ENCODE measurements at regions not wholly inside any gene's neighbourhood (a gene's known extent, or its start where the extent isn't known, plus 50 kb on each side); places are given as distances from the start of the nearest gene placed in this dataset.

DNA sequence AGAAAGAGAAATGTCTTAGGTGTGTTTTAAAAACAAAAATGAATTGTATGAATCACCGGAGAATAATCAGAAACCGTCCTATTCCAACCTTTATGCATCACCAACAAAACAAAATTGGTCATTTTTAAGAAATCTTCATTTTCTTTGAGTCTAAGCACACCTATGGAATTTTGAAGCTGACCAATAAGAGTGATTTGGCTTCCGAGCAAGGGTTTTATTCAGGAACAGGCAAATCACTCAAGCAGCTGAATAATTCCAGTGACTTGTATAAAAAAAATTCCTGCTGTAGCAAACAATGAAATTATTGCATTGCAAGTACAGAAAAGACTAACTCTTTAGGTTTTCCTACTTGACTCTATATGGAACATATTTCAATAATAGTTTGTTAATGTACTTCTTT, 83.8 kb upstream of the FNDC3B start:
- no peak for DNase-seq

DNA sequence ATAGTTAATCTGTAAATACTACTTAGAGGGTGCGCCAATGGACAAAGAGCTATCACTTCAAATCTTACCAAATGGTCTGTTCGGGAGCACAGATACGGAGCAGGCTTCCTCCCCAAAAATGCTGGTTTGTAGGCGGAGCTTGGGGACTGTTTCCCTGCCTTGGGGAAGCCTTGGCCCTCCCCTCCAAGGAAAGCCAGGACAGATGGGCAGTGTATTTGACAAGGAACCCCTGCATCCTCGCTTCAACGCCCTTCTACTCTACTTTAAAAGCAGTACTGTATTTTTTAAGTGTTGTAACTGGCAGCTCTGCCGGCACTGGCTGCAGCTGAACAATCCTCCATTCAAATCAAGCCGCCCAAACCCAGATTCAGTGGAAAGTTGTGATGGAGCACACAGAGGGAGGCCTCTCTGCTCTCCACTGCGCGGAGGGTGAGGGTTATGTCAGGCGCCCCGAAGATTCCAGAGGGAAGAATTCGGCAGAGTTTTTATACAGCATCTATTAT, 83.1 kb upstream of the FNDC3B start:
- peak in 23 of 56 donors; percentile 1 to 51 (median 8) for DNase-seq

DNA sequence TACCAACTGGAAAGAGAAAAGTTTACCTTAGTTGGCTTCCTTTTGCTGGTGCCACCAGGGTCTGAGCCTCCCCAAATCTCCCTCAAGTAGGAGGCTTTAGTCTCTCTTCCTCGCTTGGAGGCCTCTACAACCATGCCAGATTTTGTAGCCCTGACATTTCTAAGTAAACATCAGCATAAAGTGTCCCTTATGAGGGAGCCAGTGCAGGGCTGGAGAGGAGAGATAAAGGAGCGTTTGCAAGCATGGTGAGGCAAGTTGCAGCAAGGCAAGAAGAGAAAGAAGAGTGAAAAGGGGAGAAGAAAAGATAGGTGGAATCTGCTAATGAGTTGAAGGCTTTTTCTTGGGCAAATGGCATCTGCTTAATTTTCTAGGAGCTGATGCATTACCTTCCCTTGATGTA, 82.7 kb upstream of the FNDC3B start:
- DNase-seq = no peak

DNA sequence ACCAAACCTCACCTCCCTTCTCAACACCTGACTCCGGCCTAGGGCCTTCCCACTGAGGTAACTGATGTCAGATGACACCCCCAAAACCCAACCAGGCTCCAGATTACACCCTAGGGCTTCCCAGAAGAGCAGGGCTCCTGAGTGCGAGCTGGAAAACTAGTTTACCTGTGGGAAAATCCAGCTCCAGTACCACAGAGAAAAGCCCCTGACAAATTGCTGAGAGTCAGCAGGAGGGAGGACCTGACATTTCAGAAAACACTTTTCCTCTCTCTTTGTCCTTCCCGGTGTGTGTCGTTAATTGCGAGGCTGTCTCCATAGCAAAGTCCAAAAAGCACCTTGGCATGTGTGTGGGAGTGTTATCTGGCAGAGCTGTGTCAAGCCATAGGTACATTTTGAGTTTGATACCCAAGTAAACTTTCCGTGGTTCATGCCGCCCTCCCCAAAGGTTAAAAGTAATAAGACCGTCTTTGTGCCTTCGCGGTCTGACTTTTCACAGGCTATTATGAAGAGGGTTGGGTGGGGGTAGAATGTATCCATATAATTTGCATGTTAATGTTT, 79.8 kb upstream of the FNDC3B start:
- DNase-seq = no peak

DNA sequence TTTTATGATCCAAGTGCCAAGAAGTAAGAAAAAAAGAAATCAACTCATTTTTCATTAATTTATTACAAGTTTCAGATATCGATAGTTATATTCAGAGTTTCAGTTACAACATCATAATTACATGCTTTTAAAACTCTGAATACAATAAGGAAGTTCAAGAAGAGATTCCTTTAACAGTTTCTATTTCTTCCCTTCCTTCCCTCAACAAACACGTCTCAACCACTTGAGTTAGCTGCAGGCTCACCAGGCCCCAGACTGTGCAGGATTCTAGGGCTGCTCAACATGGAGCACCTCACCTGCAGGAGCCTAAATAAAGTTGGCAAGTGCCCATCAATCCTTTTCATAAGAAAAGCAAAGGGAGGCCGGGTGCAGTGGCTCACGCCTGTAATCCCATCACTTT, 79.2 kb upstream of the FNDC3B start:
- no peak for DNase-seq

DNA sequence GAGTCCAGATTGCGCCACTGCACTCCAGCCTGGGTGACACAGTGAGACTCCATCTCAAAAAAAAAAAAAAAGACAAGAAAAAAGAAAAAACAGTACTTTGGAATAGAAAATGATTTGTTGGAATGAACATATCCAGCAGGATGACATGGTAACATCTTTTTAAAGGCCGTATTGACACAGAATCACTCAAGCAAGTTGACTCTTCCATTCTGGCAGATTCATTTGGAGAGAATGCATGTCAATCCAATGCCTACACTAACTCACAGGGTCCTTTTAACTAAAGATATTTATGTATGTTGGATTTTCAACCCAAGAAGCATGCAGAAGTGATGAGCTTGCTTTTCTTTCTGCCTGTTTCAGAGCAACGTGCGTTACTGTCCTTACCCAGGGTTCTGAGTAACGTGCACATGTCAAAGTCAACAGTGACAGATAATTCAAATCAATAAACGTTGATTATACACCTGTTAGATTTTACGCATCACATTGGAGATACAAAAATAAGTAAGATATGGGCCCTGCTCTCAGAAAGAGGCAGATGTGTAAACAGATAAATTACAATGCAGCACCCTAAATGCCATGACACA, 77.1 kb upstream of the FNDC3B start:
- DNase-seq = no peak

DNA sequence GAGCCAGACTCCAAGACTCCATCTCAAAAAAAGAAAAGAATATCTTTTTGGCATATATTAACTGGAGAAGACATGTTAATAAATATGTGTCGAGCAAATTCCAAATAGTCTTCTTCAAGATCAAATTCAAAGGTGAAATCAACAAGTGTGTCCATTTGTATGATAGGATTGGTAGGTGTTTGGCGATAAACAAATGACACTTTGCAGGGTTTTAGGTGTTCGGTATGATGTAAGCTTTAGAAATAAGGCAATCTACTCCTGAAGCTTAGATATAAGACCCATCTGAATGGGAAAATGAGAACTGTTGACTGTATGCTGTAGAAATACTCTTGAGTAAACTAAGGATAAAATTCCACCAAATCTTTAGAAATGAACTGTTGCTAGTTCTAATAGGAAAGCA, 75.8 kb upstream of the FNDC3B start:
- no peak for DNase-seq

DNA sequence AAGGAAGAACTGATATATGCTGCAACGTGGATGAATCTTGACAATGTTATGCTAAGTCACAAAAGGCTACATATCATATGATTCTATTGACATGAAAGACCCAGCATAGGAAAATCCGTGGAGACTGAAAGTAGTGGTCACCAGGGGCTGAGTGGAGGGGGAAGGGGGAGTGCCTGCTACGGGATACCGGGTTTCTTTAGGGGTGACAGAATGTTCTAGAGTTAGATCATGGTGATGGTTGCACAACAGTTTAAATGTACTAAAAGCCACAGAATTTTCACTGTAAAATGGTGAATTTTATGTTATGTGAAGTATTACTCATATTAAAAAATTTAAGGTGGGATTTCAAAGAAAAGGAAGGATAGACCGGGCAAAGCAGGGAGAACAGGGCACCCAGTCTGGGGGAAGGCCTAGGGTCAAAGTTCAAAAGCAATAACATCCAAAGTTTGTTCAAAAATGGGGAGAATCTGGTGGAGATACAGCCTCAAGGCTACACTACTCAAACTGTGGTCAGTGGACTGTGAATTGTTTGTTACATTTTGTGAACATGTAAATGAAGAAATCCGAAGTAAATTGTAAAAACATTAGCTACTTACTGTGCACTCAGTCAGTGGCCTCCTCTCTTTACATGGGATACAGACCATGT, 74.2 kb upstream of the FNDC3B start:
- no peak for DNase-seq

DNA sequence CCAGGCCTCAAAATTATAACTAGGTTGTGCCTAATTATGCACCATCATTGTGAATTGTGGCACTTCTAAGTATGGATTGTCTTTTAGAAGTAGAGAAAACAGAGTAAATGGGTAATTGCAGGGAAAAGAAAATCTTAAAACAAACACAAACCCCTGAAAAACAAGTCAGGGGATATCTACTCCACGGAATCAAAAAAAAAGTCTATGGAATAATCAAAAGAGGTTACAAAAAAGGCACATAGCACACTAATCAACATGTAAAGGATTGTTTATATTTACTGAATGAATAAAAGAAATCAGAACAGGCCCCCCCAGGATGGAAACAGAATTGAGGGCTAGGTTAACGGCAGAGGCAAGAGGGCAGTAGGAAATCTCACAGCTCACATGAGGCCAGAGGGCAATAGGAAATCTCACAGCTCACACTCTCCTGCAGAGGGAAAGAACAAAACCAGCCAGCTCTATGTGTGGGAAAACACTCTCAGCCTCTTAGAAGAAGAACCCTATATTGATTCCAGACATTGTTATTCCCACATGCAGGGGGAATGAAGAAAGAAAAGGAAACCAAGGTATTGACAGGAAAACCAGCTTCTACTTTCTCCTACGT, 72.7 kb upstream of the FNDC3B start:
- no peak for DNase-seq

DNA sequence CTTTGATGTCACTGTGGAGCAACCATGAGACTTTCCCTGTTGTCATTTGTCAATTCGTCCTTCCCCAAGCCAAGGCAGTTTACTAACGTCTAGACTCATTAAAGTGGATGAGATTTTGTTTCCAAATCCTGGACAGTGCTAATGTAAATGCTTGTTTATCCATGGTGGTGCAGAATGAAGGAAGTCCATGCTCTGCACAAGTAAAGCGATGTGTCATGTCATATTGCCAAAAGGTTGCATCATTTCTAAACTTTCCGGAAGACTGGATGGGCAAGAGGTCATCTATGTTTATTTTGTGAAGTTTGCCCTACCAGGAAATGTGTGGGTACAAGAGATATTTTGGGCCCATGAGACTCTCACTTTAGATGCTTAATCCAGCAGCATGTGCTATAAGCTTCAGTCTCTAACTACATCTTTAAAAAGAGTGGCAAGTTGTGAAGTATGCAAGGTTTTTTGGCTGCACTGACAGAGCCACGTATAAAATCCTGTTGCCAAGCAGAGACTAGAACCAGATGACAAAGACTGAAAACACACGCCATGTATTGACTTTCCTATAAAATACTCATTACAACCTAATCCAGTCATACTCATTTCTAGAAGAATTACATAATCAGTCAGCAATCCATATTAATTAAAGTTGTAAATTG, 72.1 kb upstream of the FNDC3B start:
- DNase-seq = no peak

DNA sequence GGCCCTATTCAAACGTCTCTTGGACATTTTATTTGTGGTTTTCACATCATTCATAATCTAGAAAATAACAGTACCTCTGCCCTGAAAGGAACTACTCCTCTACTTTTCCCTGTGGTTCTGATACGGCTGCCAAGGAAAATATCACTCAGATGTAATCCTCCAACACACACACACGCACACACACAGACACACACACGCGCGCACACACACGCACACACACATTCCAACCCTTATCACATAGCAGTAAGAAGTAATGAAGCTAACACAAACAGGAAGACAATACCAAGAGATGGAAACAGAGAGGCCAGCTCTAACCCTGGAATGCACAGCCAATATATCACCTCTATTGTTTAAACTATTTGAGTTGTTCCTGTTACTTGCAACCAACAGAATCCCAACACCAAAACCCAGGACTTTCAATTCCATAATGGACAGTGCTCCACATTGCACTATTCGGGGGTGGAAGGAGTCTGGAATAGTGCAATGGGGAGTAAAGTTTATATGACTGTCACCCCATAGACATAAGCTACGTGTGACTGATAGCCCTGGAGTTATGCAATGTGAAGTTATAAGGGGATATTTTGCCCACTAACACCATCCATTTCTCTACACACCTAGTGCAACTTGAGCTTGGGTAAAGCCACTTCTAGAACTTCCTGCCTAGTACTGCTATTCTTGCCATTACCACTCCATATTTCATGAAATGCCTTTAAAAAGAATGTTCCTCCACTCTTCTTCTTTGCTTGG, 71.3 kb upstream of the FNDC3B start:
- DNase-seq = no peak

DNA sequence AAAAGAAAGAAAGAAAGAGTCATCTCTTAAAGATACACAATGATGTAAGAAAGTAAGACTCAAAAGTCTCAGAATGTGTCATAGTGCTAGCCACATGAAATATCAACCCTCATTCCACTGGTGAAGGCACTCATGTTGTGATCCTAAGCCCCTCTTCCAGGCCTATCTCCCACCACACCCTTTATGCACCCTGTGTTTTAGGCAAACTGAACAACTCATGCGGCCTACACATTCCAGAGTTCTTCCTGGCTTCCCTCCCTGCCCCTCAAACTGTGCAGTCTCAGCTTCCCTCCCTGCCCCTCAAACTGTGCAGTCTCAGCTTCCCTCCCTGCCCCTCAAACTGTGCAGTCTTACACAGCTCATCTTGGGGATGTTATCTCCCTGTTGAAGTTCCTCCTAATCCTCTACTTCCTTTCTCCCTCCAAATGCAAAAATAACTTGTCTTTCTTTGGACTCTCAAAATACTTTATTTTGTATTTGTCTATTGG, 69.0 kb upstream of the FNDC3B start:
- DNase-seq = no peak

DNA sequence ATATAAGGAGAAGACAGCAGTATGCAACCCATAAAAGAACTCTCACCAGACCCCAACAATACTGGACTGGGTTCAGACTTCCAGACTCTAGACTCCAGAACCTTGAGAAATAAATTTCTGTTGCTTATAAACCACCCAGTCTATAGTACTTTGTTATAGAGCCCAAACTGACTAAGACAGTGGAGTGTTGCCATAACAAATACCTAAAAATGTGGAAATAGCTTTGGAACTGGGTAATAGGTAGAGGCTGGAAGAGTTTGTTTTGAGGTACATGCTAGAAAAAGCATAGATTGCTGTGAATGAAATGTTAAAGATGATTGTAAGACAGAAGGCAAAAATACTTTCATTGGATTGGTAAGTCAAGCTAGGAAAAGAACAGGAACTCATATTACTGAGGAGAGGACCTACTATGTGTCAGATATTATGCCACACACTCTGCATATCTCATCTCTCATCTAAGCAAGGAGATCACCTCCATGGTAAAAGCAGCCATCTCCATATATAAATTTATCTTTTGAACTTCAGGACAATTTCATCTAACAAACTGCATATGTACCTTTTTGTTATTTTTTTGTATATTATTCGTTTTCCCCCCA, 67.4 kb upstream of the FNDC3B start:
- DNase-seq = no peak

DNA sequence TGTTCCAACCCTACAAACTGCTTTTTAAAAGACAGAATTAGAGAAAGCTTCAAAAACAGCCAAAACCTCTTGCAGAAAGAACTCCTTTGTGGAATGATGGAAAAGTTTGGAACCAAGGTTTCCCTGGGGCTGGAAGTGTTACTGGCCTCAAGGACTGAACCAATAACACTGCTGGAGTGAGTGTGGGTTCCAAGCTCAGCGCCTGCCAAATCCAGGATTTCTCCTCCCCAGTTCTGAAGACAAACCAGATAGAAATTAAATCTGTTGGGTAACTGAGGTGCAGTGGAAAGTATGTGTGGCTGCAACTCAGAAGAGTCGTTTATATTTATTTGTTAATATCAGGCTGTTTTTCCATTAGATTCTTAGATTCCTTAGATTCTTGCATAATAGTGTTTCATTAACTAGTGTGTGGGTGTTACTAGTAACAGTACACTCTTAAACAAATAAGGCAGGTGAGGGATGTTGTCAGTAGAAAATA, 66.5 kb upstream of the FNDC3B start:
- peak in 1 of 56 donors; percentile 1 for DNase-seq

DNA sequence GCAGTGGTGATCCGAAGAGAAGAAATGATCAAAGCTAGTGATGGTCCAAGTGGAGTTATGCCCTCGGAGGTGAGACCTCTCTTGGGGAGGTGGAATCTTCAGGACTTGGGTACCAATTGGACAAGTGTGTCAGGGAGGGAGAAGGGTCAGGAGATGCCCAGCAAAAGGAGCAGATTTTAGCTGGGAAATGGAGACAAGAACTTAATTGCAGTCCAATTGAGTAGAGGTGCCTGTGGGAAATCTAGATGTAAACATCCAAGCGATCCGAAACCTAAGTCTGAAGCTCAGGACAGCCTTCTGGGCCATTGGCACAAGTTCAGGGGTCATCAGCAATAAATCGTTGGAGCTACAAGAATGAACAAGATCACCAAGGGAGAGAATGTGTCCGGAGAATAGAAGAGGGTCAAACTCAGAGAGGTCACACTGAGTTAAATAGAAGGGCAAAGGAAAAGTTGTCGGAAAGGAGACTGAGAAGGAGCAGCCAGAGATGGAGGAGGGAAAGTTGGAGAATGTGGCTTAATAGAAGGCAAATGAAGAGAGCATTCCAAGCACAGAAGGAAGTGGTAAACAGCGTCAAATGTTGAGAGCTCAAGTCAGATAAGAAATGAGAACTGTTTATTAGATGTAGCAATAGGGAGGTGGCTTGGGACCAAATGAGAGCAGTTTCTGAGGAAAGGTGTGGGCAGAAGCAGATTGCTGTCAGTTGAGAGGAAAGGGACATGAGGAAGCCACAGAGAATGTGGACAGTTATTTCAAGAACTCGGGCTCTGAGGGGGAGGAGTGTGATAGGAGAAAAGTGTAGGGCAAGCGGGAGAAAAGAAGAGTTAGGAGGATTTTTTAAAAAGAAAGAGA, 64.2 kb upstream of the FNDC3B start:
- no peak for DNase-seq

DNA sequence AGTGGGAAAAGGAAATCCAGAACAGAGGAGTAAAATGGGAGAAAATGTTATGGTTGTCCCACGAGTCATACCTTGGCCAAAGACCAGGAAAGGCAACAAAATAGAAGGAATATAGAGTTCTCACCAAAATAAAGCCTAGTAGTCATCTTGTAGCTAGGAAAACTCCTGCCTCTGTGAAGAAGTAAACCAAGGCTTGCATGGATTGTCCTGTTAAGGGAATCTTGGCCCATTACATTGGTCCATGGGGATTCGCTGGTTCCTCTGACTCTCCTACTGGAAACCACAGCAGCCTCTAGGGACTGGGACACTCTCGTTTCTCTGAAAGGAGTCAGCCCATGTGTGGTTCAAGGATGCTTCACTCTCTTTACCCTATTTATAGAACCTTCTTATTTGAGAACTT, 62.9 kb upstream of the FNDC3B start:
- DNase-seq = no peak

DNA sequence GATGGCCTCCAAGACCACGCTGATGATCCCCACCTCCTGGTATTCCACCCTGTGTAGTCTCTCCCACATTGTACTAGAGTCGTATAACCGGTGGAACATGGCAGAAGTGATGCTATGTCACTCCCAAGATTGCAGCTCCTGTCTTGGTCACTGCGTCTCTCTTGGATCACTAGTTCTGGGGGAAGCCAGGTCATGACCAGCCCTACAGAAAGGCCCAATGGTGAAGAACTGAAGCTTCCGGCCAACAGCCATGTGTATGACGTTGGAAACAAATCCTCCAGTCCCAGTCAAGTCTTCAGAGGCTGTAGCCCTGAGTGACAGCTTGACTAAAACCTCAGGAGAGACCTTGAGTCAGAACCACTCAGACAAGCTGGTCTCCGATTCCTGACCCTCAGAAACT, 61.9 kb upstream of the FNDC3B start:
- no peak for DNase-seq

DNA sequence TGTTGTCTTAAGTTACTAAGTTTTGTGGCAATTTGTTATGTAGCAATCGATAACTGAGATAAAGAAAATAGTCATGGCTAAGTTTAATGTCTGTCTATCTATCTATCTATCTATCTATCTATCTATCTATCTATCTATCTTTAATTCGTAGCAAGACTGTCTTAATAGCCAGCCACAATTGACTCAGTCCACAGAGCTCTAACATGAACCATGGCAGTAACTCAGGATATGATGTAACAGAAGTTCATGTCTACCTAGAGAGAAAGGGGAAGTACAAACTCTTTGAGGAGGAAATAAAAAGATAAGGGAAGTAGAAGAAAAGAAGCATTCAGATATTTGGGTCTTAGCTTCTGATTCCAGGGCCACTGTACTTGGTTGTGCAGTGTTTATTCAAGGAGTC, 61.5 kb upstream of the FNDC3B start:
- DNase-seq = no peak

DNA sequence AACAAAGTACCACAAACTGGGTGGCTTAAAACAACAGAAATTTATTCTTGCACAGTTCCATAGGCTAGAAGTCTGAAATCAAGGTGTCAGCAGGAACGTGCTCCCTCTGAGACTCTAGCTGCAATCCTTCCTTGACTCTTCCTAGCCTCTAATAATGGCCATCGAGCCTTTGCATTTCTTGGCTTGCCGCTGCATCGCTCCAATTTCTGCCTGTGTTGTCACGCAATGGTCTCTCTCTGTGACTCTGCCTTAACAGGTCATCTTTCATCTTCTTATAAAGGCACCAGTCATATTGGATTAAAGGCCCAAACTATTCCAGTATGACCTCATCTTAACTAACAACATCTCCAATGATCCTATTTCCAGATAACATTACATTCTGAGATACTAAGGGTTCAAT, 61.0 kb upstream of the FNDC3B start:
- no peak for DNase-seq

DNA sequence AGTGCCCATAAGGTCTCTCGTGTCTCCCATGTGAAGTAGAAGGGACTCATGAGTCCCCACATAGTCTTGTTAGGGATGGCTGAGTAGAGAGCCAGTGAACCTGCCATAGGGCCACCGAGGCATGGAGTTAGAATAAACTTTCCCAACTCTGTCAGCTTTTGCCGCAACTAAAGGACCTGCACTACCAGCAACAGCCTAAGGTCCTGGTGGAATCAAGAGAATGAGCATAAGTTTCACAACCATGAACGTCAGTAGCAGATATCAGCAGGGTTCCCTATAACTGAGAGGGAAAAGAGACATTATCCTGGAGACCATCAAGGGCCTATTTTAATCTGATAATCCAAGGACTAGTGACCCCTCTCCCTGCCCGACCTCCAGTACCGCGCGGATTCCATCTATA, 60.3 kb upstream of the FNDC3B start:
- DNase-seq = no peak

Measured in nucleus accumbens (tissue), 56 donors.